GM23338 (cell line): ENCODE measurements at regions not wholly inside any gene's neighbourhood (a gene's known extent, or its start where the extent isn't known, plus 50 kb on each side); places are given as distances from the start of the nearest gene placed in this dataset.
A peak's percentile ranks its signal among the peaks of the same experiment; 100 is the strongest.

ENCODE experiments used
- ATAC-seq: fragments of 200-7000 bp; cut with Tn5 transposase; 3 replicates; pipeline ENCODE4 v1.9.1; 2020
- DNase-seq: peaks from one replicate; pipeline ENCODE4 v3.0.0-alpha.2; 2015; ENCODE audit warnings: low spot score
- H2AFZ ChIP-seq: fragments of 200-600 bp; sonication (generic); 2 replicates; pipeline ENCODE4 v1.8.0; 2016; ENCODE audit warnings: antibody characterized with exemption, mild to moderate bottlenecking, moderate library complexity
- H3F3A ChIP-seq: fragments of 200-600 bp; sonication (generic); replicated peaks from 2 replicates; pipeline ENCODE4 v1.8.0; 2017; ENCODE audit warnings: antibody characterized with exemption, mixed run types, low read depth
- H3K27ac ChIP-seq: fragments of 200-600 bp; sonication (generic); 2 replicates; pipeline ENCODE4 v1.6.1; 2016; ENCODE audit warnings: low read depth
- H3K27me3 ChIP-seq: fragments of 200-600 bp; sonication (generic); 2 replicates; pipeline ENCODE4 v1.8.0; 2016; ENCODE audit warnings: mild to moderate bottlenecking, mixed run types, moderate library complexity; ENCODE audit not compliant: insufficient read depth
- H3K36me3 ChIP-seq: fragments of 200-600 bp; sonication (generic); 2 replicates; pipeline ENCODE4 v1.8.0; 2016; ENCODE audit warnings: mild to moderate bottlenecking; ENCODE audit not compliant: insufficient read depth
- H3K4me1 ChIP-seq: fragments of 200-600 bp; sonication (generic); 2 replicates; pipeline ENCODE4 v1.8.0; 2016; ENCODE audit warnings: mild to moderate bottlenecking, moderate library complexity; ENCODE audit not compliant: insufficient read depth
- H3K4me2 ChIP-seq: fragments of 200-600 bp; sonication (generic); 2 replicates; pipeline ENCODE4 v1.7.1; 2017; ENCODE audit warnings: mixed run types
- H3K4me3 ChIP-seq: fragments of 200-600 bp; sonication (generic); 2 replicates; pipeline ENCODE4 v1.6.1; 2016; ENCODE audit warnings: mixed run types
- H3K79me2 ChIP-seq: fragments of 200-600 bp; sonication (generic); replicated peaks from 2 replicates; pipeline ENCODE4 v1.8.0; 2017; ENCODE audit warnings: mild to moderate bottlenecking; ENCODE audit not compliant: insufficient read depth
- H3K9me2 ChIP-seq: fragments of 200-600 bp; sonication (generic); 2 replicates; pipeline ENCODE4 v1.8.0; 2017; ENCODE audit not compliant: insufficient read depth
- H4K20me1 ChIP-seq: fragments of 200-600 bp; sonication (generic); replicated peaks from 2 replicates; pipeline ENCODE4 v1.8.0; 2017; ENCODE audit warnings: mild to moderate bottlenecking; ENCODE audit not compliant: insufficient read depth
- H3K27ac Mint-ChIP-seq: 2 replicates; pipeline ENCODE4 v1.8.0; 2020; ENCODE audit warnings: inconsistent platforms, mild to moderate bottlenecking, moderate library complexity, mixed read lengths
- H3K27me3 Mint-ChIP-seq: 3 replicates; pipeline ENCODE4 v1.8.0; 2022; ENCODE audit warnings: low read depth, mild to moderate bottlenecking, moderate library complexity, mixed read lengths, inconsistent platforms; ENCODE audit not compliant: insufficient read depth, poor library complexity
- H3K36me3 Mint-ChIP-seq: 3 replicates; pipeline ENCODE4 v1.8.0; 2021; ENCODE audit warnings: low read depth, mild to moderate bottlenecking, inconsistent platforms, moderate library complexity, mixed read lengths
- H3K4me1 Mint-ChIP-seq: 3 replicates; pipeline ENCODE4 v1.8.0; 2020; ENCODE audit warnings: mild to moderate bottlenecking, inconsistent platforms, mixed read lengths
- H3K4me3 Mint-ChIP-seq: 3 replicates; pipeline ENCODE4 v1.8.0; 2021; ENCODE audit warnings: moderate library complexity, mild to moderate bottlenecking, inconsistent platforms, mixed read lengths
- H3K9me3 Mint-ChIP-seq: 3 replicates; pipeline ENCODE4 v1.8.0; 2020; ENCODE audit warnings: moderate library complexity, mild to moderate bottlenecking, inconsistent platforms, mixed read lengths
- CREB1 ChIP-seq: fragments of 250-450 bp; sonication (Bioruptor Pico); IDR thresholded peaks from 2 replicates; pipeline ENCODE4 v1.5.0; 2020; ENCODE audit warnings: low read depth, mild to moderate bottlenecking, moderate library complexity
- EZH2 ChIP-seq: fragments of 200-600 bp; sonication (generic); IDR thresholded peaks from one replicate; pipeline ENCODE4 v1.8.0; 2017; ENCODE audit warnings: antibody characterized with exemption, mild to moderate bottlenecking, low read depth; ENCODE audit not compliant: unreplicated experiment
- EZH2phosphoT487 ChIP-seq: fragments of 200-600 bp; sonication (generic); IDR thresholded peaks from one replicate; pipeline ENCODE4 v1.8.1; 2018; ENCODE audit warnings: antibody characterized with exemption; ENCODE audit not compliant: unreplicated experiment
- JUNB ChIP-seq: IDR thresholded peaks from one replicate; pipeline ENCODE4 v1.6.1; 2016; ENCODE audit warnings: antibody characterized with exemption; ENCODE audit not compliant: unreplicated experiment
- NANOG ChIP-seq: IDR thresholded peaks from 2 replicates; pipeline ENCODE4 v1.6.1; 2016; ENCODE audit warnings: antibody characterized with exemption, borderline replicate concordance
- POLR2AphosphoS5 ChIP-seq: IDR thresholded peaks from 2 replicates; pipeline ENCODE4 v1.6.1; 2016; ENCODE audit warnings: antibody characterized with exemption, low read depth
- STAT1 ChIP-seq: IDR thresholded peaks from one replicate; pipeline ENCODE4 v1.6.1; 2016; ENCODE audit warnings: antibody characterized with exemption; ENCODE audit not compliant: unreplicated experiment
- ZNF114 ChIP-seq: fragments of 250-450 bp; sonication (Bioruptor Pico); IDR thresholded peaks from 2 replicates; pipeline ENCODE4 v1.5.0; 2020; ENCODE audit warnings: mild to moderate bottlenecking, moderate library complexity
- ZNF331 ChIP-seq: fragments of 250-450 bp; sonication (Bioruptor Pico); IDR thresholded peaks from 2 replicates; pipeline ENCODE4 v1.5.0; 2020; ENCODE audit warnings: low read depth, mild to moderate bottlenecking, moderate library complexity
- TF ChIP-seq, protein P1 (sequence below): IDR thresholded peaks from one replicate; pipeline ENCODE4 v1.6.1; 2018; ENCODE audit warnings: antibody characterized with exemption; ENCODE audit not compliant: unreplicated experiment
- TF ChIP-seq, protein P2 (sequence below): IDR thresholded peaks from 2 replicates; pipeline ENCODE4 v1.6.1; 2016; ENCODE audit warnings: antibody characterized with exemption
- TF ChIP-seq, protein P3 (sequence below), 2 experiments: fragments of 200-600 bp in 1 of 2; sonication (generic) in 1 of 2; conservative IDR thresholded peaks; 2 replicates each; pipeline versions ENCODE4 v1.5.1 to v1.6.1; 2016 to 2017; ENCODE audit warnings: antibody characterized with exemption in 2 of 2, low read depth in 2 of 2, mild to moderate bottlenecking in 2 of 2, moderate library complexity in 1 of 2
- TF ChIP-seq, protein P4 (sequence below): fragments of 250-450 bp; sonication (Bioruptor Pico); IDR thresholded peaks from 2 replicates; pipeline ENCODE4 v1.5.0; 2020; ENCODE audit warnings: mild to moderate bottlenecking, moderate library complexity

DNA sequence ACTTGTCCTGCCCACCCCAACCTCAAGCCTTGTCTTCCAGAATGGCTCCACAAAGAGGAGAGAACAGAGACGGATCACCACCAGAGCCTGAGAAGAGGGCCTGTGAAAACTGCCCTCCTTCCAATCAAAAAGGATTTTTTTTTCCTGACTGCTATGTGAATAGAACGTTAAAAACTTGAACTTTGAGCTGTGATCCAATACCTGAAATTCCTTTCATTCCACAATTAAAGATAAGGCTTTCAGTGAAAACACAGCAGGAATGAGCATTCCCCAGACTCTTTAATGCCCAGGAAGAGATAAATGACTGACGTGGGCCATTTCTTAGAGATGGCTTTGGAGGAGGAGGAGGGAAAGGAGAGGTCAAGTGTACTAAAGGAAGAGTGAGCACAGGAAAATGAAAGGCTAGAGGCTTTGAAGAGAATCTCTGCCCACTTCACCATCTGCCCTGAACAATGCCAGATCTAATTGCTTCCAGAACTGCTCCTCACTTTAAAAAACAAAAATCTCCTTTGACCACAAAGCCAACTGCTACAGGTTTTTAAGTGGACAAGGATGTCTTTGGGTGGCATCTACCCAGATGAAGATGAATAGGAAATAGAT lies 177.9 kb upstream of the MAP3K1 start:
- no peaks in the 10 kb centered on the region for H3K9me3 Mint-ChIP-seq
- H3K27me3 Mint-ChIP-seq, result peaks cover 8% of the 10 kb centered on the region
- Histone ChIP-seq H3K4me2 (peak overlapping the region; percentile 7; the same call in 1 of the 2 replicates), H3K27ac (peak overlapping the region; percentile 52; the same call in 1 of the 2 replicates), H3K79me2 (no peaks in the 10 kb centered on the region), H3K4me1 (peaks cover 27% of the 10 kb centered on the region), H3K36me3 (no peaks in the 10 kb centered on the region), H3K9me2 (no peaks in the 10 kb centered on the region), H3F3A (no peaks in the 10 kb centered on the region), H2AFZ (no peak overlapping the region; the same call in 1 of the 2 replicates), H4K20me1 (no peaks in the 10 kb centered on the region), H3K4me3 (no peak overlapping the region), H3K27me3 (no peaks in the 10 kb centered on the region)
- ATAC-seq (peak; percentile 41; the same call in 2 of the 3 replicates), DNase-seq (peak; percentile 59)
- no peaks in the 10 kb centered on the region for H3K36me3 Mint-ChIP-seq
- peaks cover 35% of the 10 kb centered on the region for H3K4me1 Mint-ChIP-seq
- no peak overlapping the region for H3K27ac Mint-ChIP-seq
- no peak overlapping the region for H3K4me3 Mint-ChIP-seq
- TF ChIP-seq, protein P1, sequence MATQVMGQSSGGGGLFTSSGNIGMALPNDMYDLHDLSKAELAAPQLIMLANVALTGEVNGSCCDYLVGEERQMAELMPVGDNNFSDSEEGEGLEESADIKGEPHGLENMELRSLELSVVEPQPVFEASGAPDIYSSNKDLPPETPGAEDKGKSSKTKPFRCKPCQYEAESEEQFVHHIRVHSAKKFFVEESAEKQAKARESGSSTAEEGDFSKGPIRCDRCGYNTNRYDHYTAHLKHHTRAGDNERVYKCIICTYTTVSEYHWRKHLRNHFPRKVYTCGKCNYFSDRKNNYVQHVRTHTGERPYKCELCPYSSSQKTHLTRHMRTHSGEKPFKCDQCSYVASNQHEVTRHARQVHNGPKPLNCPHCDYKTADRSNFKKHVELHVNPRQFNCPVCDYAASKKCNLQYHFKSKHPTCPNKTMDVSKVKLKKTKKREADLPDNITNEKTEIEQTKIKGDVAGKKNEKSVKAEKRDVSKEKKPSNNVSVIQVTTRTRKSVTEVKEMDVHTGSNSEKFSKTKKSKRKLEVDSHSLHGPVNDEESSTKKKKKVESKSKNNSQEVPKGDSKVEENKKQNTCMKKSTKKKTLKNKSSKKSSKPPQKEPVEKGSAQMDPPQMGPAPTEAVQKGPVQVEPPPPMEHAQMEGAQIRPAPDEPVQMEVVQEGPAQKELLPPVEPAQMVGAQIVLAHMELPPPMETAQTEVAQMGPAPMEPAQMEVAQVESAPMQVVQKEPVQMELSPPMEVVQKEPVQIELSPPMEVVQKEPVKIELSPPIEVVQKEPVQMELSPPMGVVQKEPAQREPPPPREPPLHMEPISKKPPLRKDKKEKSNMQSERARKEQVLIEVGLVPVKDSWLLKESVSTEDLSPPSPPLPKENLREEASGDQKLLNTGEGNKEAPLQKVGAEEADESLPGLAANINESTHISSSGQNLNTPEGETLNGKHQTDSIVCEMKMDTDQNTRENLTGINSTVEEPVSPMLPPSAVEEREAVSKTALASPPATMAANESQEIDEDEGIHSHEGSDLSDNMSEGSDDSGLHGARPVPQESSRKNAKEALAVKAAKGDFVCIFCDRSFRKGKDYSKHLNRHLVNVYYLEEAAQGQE, result no peak
- TF ChIP-seq POLR2AphosphoS5 (no peak), ZNF114 (CRISPR knock-in tag) (no peak), STAT1 (no peak), EZH2phosphoT487 (no peak), CREB1 (no peak), EZH2 (no peak), NANOG (no peak), JUNB (no peak), ZNF331 (no peak)
- TF ChIP-seq, protein P2, sequence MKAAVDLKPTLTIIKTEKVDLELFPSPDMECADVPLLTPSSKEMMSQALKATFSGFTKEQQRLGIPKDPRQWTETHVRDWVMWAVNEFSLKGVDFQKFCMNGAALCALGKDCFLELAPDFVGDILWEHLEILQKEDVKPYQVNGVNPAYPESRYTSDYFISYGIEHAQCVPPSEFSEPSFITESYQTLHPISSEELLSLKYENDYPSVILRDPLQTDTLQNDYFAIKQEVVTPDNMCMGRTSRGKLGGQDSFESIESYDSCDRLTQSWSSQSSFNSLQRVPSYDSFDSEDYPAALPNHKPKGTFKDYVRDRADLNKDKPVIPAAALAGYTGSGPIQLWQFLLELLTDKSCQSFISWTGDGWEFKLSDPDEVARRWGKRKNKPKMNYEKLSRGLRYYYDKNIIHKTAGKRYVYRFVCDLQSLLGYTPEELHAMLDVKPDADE, result no peak
- TF ChIP-seq, protein P3, sequence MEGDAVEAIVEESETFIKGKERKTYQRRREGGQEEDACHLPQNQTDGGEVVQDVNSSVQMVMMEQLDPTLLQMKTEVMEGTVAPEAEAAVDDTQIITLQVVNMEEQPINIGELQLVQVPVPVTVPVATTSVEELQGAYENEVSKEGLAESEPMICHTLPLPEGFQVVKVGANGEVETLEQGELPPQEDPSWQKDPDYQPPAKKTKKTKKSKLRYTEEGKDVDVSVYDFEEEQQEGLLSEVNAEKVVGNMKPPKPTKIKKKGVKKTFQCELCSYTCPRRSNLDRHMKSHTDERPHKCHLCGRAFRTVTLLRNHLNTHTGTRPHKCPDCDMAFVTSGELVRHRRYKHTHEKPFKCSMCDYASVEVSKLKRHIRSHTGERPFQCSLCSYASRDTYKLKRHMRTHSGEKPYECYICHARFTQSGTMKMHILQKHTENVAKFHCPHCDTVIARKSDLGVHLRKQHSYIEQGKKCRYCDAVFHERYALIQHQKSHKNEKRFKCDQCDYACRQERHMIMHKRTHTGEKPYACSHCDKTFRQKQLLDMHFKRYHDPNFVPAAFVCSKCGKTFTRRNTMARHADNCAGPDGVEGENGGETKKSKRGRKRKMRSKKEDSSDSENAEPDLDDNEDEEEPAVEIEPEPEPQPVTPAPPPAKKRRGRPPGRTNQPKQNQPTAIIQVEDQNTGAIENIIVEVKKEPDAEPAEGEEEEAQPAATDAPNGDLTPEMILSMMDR (conservative IDR thresholded peaks at IDR 0.05; ENCODE audit: low read depth in 2 of 2), result no peak
- TF ChIP-seq, protein P4, sequence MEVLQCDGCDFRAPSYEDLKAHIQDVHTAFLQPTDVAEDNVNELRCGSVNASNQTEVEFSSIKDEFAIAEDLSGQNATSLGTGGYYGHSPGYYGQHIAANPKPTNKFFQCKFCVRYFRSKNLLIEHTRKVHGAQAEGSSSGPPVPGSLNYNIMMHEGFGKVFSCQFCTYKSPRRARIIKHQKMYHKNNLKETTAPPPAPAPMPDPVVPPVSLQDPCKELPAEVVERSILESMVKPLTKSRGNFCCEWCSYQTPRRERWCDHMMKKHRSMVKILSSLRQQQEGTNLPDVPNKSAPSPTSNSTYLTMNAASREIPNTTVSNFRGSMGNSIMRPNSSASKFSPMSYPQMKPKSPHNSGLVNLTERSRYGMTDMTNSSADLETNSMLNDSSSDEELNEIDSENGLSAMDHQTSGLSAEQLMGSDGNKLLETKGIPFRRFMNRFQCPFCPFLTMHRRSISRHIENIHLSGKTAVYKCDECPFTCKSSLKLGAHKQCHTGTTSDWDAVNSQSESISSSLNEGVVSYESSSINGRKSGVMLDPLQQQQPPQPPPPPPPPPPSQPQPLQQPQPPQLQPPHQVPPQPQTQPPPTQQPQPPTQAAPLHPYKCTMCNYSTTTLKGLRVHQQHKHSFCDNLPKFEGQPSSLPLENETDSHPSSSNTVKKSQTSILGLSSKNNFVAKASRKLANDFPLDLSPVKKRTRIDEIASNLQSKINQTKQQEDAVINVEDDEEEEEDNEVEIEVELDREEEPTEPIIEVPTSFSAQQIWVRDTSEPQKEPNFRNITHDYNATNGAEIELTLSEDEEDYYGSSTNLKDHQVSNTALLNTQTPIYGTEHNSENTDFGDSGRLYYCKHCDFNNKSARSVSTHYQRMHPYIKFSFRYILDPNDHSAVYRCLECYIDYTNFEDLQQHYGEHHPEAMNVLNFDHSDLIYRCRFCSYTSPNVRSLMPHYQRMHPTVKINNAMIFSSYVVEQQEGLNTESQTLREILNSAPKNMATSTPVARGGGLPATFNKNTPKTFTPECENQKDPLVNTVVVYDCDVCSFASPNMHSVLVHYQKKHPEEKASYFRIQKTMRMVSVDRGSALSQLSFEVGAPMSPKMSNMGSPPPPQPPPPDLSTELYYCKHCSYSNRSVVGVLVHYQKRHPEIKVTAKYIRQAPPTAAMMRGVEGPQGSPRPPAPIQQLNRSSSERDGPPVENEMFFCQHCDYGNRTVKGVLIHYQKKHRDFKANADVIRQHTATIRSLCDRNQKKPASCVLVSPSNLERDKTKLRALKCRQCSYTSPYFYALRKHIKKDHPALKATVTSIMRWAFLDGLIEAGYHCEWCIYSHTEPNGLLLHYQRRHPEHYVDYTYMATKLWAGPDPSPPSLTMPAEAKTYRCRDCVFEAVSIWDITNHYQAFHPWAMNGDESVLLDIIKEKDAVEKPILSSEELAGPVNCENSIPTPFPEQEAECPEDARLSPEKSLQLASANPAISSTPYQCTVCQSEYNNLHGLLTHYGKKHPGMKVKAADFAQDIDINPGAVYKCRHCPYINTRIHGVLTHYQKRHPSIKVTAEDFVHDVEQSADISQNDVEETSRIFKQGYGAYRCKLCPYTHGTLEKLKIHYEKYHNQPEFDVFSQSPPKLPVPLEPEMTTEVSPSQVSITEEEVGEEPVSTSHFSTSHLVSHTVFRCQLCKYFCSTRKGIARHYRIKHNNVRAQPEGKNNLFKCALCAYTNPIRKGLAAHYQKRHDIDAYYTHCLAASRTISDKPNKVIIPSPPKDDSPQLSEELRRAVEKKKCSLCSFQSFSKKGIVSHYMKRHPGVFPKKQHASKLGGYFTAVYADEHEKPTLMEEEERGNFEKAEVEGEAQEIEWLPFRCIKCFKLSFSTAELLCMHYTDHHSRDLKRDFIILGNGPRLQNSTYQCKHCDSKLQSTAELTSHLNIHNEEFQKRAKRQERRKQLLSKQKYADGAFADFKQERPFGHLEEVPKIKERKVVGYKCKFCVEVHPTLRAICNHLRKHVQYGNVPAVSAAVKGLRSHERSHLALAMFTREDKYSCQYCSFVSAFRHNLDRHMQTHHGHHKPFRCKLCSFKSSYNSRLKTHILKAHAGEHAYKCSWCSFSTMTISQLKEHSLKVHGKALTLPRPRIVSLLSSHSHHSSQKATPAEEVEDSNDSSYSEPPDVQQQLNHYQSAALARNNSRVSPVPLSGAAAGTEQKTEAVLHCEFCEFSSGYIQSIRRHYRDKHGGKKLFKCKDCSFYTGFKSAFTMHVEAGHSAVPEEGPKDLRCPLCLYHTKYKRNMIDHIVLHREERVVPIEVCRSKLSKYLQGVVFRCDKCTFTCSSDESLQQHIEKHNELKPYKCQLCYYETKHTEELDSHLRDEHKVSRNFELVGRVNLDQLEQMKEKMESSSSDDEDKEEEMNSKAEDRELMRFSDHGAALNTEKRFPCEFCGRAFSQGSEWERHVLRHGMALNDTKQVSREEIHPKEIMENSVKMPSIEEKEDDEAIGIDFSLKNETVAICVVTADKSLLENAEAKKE, result no peak
